ENCODE measurements at regions not wholly inside any gene's neighbourhood (a gene's known extent, or its start where the extent isn't known, plus 50 kb on each side); places are given as distances from the start of the nearest gene placed in this dataset.

GRCh38 chr10:123425680-123426079 is 240.5 kb upstream of the GPR26 start:
- no peak overlapping the region for H3K4me3 ChIP-seq
- WGBS, 2 donors: 60 to 61% methylated on average over 6 of the region's 6 CpGs
- no peak overlapping the region for H3K27ac ChIP-seq
- H3K27me3 ChIP-seq: peaks cover 0 to 53% (median 2%) of the 10 kb centered on the region in 4 donors
- intact Hi-C loops (cut with DNase I): no loop called here
- H3K36me3 ChIP-seq: no peaks in the 10 kb centered on the region
- H3K4me1 ChIP-seq: no peaks in the 10 kb centered on the region
- no peak for DNase-seq
- TF ChIP-seq, protein P1, sequence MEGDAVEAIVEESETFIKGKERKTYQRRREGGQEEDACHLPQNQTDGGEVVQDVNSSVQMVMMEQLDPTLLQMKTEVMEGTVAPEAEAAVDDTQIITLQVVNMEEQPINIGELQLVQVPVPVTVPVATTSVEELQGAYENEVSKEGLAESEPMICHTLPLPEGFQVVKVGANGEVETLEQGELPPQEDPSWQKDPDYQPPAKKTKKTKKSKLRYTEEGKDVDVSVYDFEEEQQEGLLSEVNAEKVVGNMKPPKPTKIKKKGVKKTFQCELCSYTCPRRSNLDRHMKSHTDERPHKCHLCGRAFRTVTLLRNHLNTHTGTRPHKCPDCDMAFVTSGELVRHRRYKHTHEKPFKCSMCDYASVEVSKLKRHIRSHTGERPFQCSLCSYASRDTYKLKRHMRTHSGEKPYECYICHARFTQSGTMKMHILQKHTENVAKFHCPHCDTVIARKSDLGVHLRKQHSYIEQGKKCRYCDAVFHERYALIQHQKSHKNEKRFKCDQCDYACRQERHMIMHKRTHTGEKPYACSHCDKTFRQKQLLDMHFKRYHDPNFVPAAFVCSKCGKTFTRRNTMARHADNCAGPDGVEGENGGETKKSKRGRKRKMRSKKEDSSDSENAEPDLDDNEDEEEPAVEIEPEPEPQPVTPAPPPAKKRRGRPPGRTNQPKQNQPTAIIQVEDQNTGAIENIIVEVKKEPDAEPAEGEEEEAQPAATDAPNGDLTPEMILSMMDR (IDR thresholded peaks at IDR 0.05): no peak
- no peak for TF ChIP-seq POLR2A (IDR thresholded peaks at IDR 0.05)
- H3K9me3 ChIP-seq: no peaks in the 10 kb centered on the region

DNA sequence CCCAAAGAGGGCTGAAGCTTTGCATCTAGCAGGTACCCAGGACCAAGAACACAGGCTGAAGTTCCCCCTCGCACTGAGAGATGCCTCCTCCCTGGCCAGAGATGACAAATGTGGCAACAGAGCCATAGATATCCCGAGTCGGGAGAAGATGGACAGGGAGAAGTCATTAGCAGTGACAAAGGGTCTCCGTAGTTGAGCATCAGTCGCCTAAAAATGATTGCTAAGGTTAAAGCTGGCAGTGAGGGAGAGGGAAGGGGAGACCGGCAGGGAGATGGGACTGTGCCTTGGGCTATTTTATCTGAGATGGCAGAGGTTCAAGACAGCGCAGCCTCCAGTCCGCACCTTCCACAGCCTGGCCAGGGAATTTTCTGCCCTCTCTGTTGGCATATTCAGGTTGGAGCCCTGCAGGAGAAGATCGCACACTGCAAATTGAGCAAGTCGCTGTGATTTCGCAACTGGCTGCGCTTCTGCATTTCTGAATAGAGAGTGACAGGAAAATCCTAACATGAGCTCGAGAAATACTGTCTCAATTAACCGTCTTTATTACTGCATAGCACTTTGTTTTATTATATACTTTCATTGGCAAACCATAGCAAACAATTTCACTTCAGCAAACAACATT is 238.9 kb upstream of the GPR26 start:
- Histone ChIP-seq H3K27ac (no peak overlapping the region), H3K36me3 (no peaks in the 10 kb centered on the region), H3K4me1 (no peaks in the 10 kb centered on the region), H3K9me3 (no peaks in the 10 kb centered on the region), H3K4me3 (no peak overlapping the region), H3K27me3 (peaks cover 0 to 53% (median 2%) of the 10 kb centered on the region in 4 donors)
- WGBS, 2 donors: 56 to 59% methylated on average over 14 of the region's 14 CpGs
- no peak for DNase-seq
- intact Hi-C loops (cut with DNase I): no loop called here
- TF ChIP-seq, protein P1 (IDR thresholded peaks at IDR 0.05): no peak

GRCh38 chr10:123428391-123428790 is 237.8 kb upstream of the GPR26 start:
- Histone ChIP-seq H3K4me1 (no peaks in the 10 kb centered on the region), H3K4me3 (no peak overlapping the region), H3K27ac (no peak overlapping the region), H3K27me3 (peaks cover 0 to 55% (median 2%) of the 10 kb centered on the region in 4 donors), H3K9me3 (no peaks in the 10 kb centered on the region), H3K36me3 (no peaks in the 10 kb centered on the region)
- intact Hi-C loops (cut with DNase I): no loop called here
- no peak for DNase-seq
- WGBS, 2 donors: 17 to 30% methylated on average over 10 to 11 of the region's 11 CpGs
- TF ChIP-seq, protein P1 (IDR thresholded peaks at IDR 0.05): no peak
- no peak for TF ChIP-seq POLR2A (IDR thresholded peaks at IDR 0.05)

- H3K9me3 ChIP-seq: no peaks in the 10 kb centered on the region
- 75 to 79% methylated on average over 14 of the region's 14 CpGs for WGBS, 2 donors
- intact Hi-C loops (cut with DNase I): no loop called here
- H3K36me3 ChIP-seq: no peaks in the 10 kb centered on the region
- no peak for DNase-seq
- H3K4me3 ChIP-seq: no peak overlapping the region
- H3K27ac ChIP-seq: no peak overlapping the region
- H3K27me3 ChIP-seq: peaks cover 0 to 50% (median 2%) of the 10 kb centered on the region in 4 donors
- TF ChIP-seq POLR2A (IDR thresholded peaks at IDR 0.05): no peak
- no peaks in the 10 kb centered on the region for H3K4me1 ChIP-seq
Measured at GRCh38 chr10:123429706-123430221, 236.4 kb upstream of the GPR26 start.

GRCh38 chr10:123433539-123433938 is 232.6 kb upstream of the GPR26 start:
- Histone ChIP-seq H3K9me3 (no peaks in the 10 kb centered on the region), H3K36me3 (no peaks in the 10 kb centered on the region), H3K4me3 (no peak overlapping the region), H3K4me1 (no peaks in the 10 kb centered on the region), H3K27me3 (peaks cover 0 to 23% (median 0%) of the 10 kb centered on the region in 4 donors), H3K27ac (no peak overlapping the region)
- intact Hi-C loops (cut with DNase I): no loop called here
- TF ChIP-seq POLR2A (IDR thresholded peaks at IDR 0.05): no peak
- TF ChIP-seq, protein P1 (IDR thresholded peaks at IDR 0.05): no peak
- WGBS, 2 donors: 61 to 79% methylated on average over 5 to 6 of the region's 6 CpGs
- no peak for DNase-seq

Measured in esophagus squamous epithelium (tissue), 5 donors.